ENCODE measurements at regions not wholly inside any gene's neighbourhood (a gene's known extent, or its start where the extent isn't known, plus 50 kb on each side); places are given as distances from the start of the nearest gene placed in this dataset.

DNA sequence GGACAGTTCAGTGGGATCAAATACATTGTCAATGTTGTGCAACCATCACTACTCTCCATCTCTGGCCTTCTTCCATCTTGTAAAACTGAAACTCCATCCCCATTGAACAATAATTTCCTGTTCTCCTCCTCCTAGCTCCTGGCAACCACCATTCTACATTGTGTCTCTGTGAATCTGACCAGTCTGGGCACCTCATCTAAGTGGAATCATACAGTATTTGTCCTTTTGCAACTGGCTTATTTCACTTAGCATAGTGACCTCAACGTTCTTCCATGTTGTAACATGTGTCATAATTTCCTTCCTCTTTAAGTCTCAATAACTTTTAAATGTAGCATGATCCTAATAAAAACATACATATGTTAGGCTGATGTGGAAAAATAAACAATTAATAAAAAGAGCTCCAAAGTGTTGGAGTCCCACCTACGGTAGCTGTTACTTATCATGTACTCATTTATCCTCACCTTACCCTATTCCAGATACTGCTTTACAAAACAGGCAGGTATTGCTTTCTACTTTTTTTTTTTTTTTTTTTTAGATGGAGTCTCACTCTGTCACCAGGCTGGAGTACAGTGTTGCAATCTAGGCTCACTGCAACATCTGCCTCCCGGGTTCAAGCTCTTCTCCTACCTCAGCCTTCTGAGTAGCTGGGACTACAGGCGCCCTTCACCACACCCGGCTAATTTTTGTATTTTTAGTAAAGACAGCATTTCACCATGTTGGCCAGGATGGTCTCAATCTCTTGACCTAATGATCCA lies 91.9 kb downstream of the TNFAIP3 start:
- Histone ChIP-seq H3K27me3 (ENCODE audit: insufficient read depth, poor library complexity, severe bottlenecking) (no peaks in the 10 kb centered on the region), H3K27ac (replicated peaks) (peak overlapping the region; percentile 93), H3K4me3 (replicated peaks; ENCODE audit: insufficient read depth, low read length) (no peak overlapping the region)
- TF ChIP-seq, protein P1, sequence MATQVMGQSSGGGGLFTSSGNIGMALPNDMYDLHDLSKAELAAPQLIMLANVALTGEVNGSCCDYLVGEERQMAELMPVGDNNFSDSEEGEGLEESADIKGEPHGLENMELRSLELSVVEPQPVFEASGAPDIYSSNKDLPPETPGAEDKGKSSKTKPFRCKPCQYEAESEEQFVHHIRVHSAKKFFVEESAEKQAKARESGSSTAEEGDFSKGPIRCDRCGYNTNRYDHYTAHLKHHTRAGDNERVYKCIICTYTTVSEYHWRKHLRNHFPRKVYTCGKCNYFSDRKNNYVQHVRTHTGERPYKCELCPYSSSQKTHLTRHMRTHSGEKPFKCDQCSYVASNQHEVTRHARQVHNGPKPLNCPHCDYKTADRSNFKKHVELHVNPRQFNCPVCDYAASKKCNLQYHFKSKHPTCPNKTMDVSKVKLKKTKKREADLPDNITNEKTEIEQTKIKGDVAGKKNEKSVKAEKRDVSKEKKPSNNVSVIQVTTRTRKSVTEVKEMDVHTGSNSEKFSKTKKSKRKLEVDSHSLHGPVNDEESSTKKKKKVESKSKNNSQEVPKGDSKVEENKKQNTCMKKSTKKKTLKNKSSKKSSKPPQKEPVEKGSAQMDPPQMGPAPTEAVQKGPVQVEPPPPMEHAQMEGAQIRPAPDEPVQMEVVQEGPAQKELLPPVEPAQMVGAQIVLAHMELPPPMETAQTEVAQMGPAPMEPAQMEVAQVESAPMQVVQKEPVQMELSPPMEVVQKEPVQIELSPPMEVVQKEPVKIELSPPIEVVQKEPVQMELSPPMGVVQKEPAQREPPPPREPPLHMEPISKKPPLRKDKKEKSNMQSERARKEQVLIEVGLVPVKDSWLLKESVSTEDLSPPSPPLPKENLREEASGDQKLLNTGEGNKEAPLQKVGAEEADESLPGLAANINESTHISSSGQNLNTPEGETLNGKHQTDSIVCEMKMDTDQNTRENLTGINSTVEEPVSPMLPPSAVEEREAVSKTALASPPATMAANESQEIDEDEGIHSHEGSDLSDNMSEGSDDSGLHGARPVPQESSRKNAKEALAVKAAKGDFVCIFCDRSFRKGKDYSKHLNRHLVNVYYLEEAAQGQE (IDR thresholded peaks at IDR 0.05; ENCODE audit: insufficient replicate concordance, low read depth) = peak; percentile 30
- TF ChIP-seq POLR2AphosphoS5 (IDR thresholded peaks at IDR 0.05; ENCODE audit: low read depth) = peak; percentile 59; the same call in 1 of the 2 replicates
- TF ChIP-seq CTCF (IDR thresholded peaks at IDR 0.05; ENCODE audit: insufficient read depth, low read length) = no peak
- peak; percentile 92 to 93 for DNase-seq (ENCODE audit: low read depth in 1 of 2, low spot score in 1 of 2)

- Histone ChIP-seq H3K27ac (replicated peaks) (no peak overlapping the region), H3K4me3 (replicated peaks; ENCODE audit: insufficient read depth, low read length) (no peak overlapping the region), H3K27me3 (ENCODE audit: insufficient read depth, poor library complexity, severe bottlenecking) (no peaks in the 10 kb centered on the region)
- TF ChIP-seq GABPA (IDR thresholded peaks at IDR 0.05; ENCODE audit: low read depth) = no peak
- no peak for TF ChIP-seq CTCF (IDR thresholded peaks at IDR 0.05; ENCODE audit: insufficient read depth, low read length)
- no peak for TF ChIP-seq SPI1 (IDR thresholded peaks at IDR 0.05; ENCODE audit: borderline replicate concordance, low read depth)
- TF ChIP-seq POLR2AphosphoS5 (IDR thresholded peaks at IDR 0.05; ENCODE audit: low read depth) = no peak
- TF ChIP-seq, protein P1 (IDR thresholded peaks at IDR 0.05; ENCODE audit: insufficient replicate concordance, low read depth) = no peak
- no peak for DNase-seq (ENCODE audit: low read depth in 1 of 2, low spot score in 1 of 2)
Observed at GRCh38 chr6:137962725-137963124, 95.7 kb downstream of the TNFAIP3 start.

DNA sequence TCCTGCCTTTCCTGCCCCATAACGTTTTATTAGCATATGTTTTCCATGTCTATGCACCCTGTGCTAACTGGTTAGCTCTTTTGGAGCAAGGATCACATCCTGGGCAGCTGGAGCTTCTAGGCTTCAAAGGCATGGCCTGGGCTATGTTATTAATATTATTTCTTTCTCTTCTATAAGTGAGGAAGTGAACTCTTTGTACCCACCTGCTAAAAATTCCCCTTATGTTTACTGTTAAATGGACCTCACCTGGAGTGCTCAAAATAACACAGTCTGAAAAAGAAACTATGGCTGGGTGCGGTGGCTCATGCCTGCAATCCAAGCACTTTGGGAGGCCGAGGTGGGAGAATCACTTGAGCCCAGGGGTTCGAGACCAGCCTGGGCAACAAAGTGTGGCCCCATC lies 97.8 kb downstream of the TNFAIP3 start:
- Histone ChIP-seq H3K27me3 (ENCODE audit: insufficient read depth, poor library complexity, severe bottlenecking) (no peaks in the 10 kb centered on the region), H3K27ac (replicated peaks) (no peak overlapping the region), H3K4me3 (replicated peaks; ENCODE audit: insufficient read depth, low read length) (no peak overlapping the region)
- TF ChIP-seq SPI1 (IDR thresholded peaks at IDR 0.05; ENCODE audit: borderline replicate concordance, low read depth) (no peak), GABPA (IDR thresholded peaks at IDR 0.05; ENCODE audit: low read depth) (no peak), POLR2AphosphoS5 (IDR thresholded peaks at IDR 0.05; ENCODE audit: low read depth) (no peak), CTCF (IDR thresholded peaks at IDR 0.05; ENCODE audit: insufficient read depth, low read length) (no peak)
- TF ChIP-seq, protein P1 (IDR thresholded peaks at IDR 0.05; ENCODE audit: insufficient replicate concordance, low read depth) = no peak
- no peak for DNase-seq (ENCODE audit: low read depth in 1 of 2, low spot score in 1 of 2)
